OCI-LY7 (cell line): ENCODE measurements at regions not wholly inside any gene's neighbourhood (a gene's known extent, or its start where the extent isn't known, plus 50 kb on each side); places are given as distances from the start of the nearest gene placed in this dataset.

Experiments
- BruUV-seq: library from RNA; stranded (reverse); fragments of 400-500 nt; replicated peaks from 2 replicates; lab custom pipeline; 2021; lab: Mats Ljungman, UMichigan
- CTCF ChIA-PET: fragments of 300-600 bp; sonication (Branson Sonifier 250); formaldehyde crosslinking; loops from one replicate; lab custom pipeline; 2022; ENCODE audit warnings: antibody characterized with exemption; ENCODE audit not compliant: unreplicated experiment; lab: Charles Lee
- POLR2A ChIA-PET: fragments of 300-600 bp; sonication (Branson Sonifier 250); formaldehyde crosslinking; loops from one replicate; lab custom pipeline; 2022; ENCODE audit warnings: antibody characterized with exemption; lab: Charles Lee
- DNase-seq: peaks from one replicate; pipeline ENCODE4 v3.0.0-alpha.2; 2015; ENCODE audit warnings: low spot score
- H2AFZ ChIP-seq: fragments of 200-600 bp; sonication (generic), shearing (Covaris generic); 2 replicates; pipeline ENCODE4 v1.6.1; 2014; ENCODE audit warnings: mild to moderate bottlenecking, antibody characterized with exemption, low read length, moderate library complexity
- H3K27ac ChIP-seq: fragments of 200-600 bp; sonication (generic); 2 replicates; pipeline ENCODE4 v1.5.1; 2014; ENCODE audit warnings: mixed run types, low read depth, mild to moderate bottlenecking, moderate library complexity, low read length, inconsistent platforms; ENCODE audit not compliant: poor library complexity, severe bottlenecking
- H3K36me3 ChIP-seq: fragments of 200-600 bp; sonication (generic); 2 replicates; pipeline ENCODE4 v1.6.1; 2014; ENCODE audit warnings: mild to moderate bottlenecking, antibody characterized with exemption, low read length, moderate library complexity, mixed read lengths; ENCODE audit not compliant: insufficient read depth
- H3K4me1 ChIP-seq: fragments of 200-600 bp; sonication (generic); 2 replicates; pipeline ENCODE4 v1.5.1; 2014; ENCODE audit warnings: mild to moderate bottlenecking, low read length; ENCODE audit not compliant: insufficient read depth, poor library complexity, severe bottlenecking
- H3K4me2 ChIP-seq: fragments of 200-600 bp; sonication (generic); 2 replicates; pipeline ENCODE4 v1.6.1; 2014; ENCODE audit warnings: mild to moderate bottlenecking, low read length
- H3K4me3 ChIP-seq: fragments of 200-600 bp; sonication (generic); 2 replicates; pipeline ENCODE4 v1.5.1; 2014; ENCODE audit warnings: mild to moderate bottlenecking, low read depth, low read length; ENCODE audit not compliant: poor library complexity, severe bottlenecking
- H3K79me2 ChIP-seq: fragments of 200-600 bp; sonication (generic); 2 replicates; pipeline ENCODE4 v1.6.1; 2016; ENCODE audit warnings: low read depth, mild to moderate bottlenecking, low read length, moderate library complexity, mixed read lengths; ENCODE audit not compliant: insufficient read depth
- H3K9me2 ChIP-seq: fragments of 200-600 bp; sonication (generic); 2 replicates; pipeline ENCODE4 v1.6.1; 2016; ENCODE audit warnings: mild to moderate bottlenecking, low read length, mixed read lengths; ENCODE audit not compliant: insufficient read depth
- H3K9me3 ChIP-seq: fragments of 200-600 bp; sonication (generic); 2 replicates; pipeline ENCODE4 v1.6.1; 2014; ENCODE audit warnings: mild to moderate bottlenecking, mixed run types, low read length, mixed read lengths
- H4K20me1 ChIP-seq: fragments of 200-600 bp; sonication (generic); 2 replicates; pipeline ENCODE4 v1.6.1; 2014; ENCODE audit warnings: mild to moderate bottlenecking, antibody characterized with exemption, low read length, moderate library complexity, mixed read lengths; ENCODE audit not compliant: insufficient read depth
- CTCF ChIP-seq: fragments of 200-600 bp; sonication (generic); conservative IDR thresholded peaks from 2 replicates; pipeline ENCODE4 v1.5.1; 2014; ENCODE audit warnings: mild to moderate bottlenecking, antibody characterized with exemption, low read length, moderate library complexity, mixed read lengths
- EZH2phosphoT487 ChIP-seq: fragments of 200-600 bp; sonication (generic); IDR thresholded peaks from 2 replicates; pipeline ENCODE4 v1.6.1; 2018; ENCODE audit warnings: low read depth, borderline replicate concordance, mild to moderate bottlenecking, mixed run types, antibody characterized with exemption, low read length, moderate library complexity, mixed read lengths
- intact Hi-C: fragments of 100-400 bp; cut with micrococcal nuclease; formaldehyde crosslinking; loops from one replicate; pipeline ENCODE4 v1.10.0; 2022; ENCODE audit not compliant: unreplicated experiment

GRCh38 chr17:55652825-55653224, 69.8 kb downstream of the TMEM100 start:
- intact Hi-C loops, result no loop called here
- no peak for DNase-seq
- POLR2A ChIA-PET, result no interaction called here
- Histone ChIP-seq H3K36me3 (no peaks in the 10 kb centered on the region), H3K4me3 (no peak overlapping the region), H4K20me1 (no peaks in the 10 kb centered on the region), H3K9me2 (no peaks in the 10 kb centered on the region), H3K79me2 (no peaks in the 10 kb centered on the region), H3K4me2 (no peak overlapping the region), H3K27ac (no peak overlapping the region), H3K4me1 (no peaks in the 10 kb centered on the region), H2AFZ (no peak overlapping the region), H3K9me3 (no peaks in the 10 kb centered on the region)
- CTCF ChIA-PET, result no interaction called here
- TF ChIP-seq CTCF (peak; percentile 30; the same call in 1 of the 2 replicates), EZH2phosphoT487 (no peak)
- no TSS peak for BruUV-seq

GRCh38 chr17:55652114-55652823, 70.4 kb downstream of the TMEM100 start:
- ChIA-PET CTCF (no interaction called here), POLR2A (no interaction called here)
- Histone ChIP-seq H3K36me3 (no peaks in the 10 kb centered on the region), H3K9me2 (no peaks in the 10 kb centered on the region), H4K20me1 (no peaks in the 10 kb centered on the region), H3K79me2 (no peaks in the 10 kb centered on the region), H3K4me1 (no peaks in the 10 kb centered on the region), H2AFZ (no peak overlapping the region), H3K4me3 (no peak overlapping the region), H3K9me3 (no peaks in the 10 kb centered on the region), H3K4me2 (no peak overlapping the region), H3K27ac (no peak overlapping the region)
- no TSS peak for BruUV-seq
- TF ChIP-seq EZH2phosphoT487 (no peak), CTCF (no peak)
- intact Hi-C loops, result no loop called here
- DNase-seq, result no peak

- intact Hi-C loops, result no loop called here
- no peak for TF ChIP-seq EZH2phosphoT487
- TF ChIP-seq CTCF, result no peak
- CTCF ChIA-PET, result no interaction called here
Observed at GRCh38 chr17:55649957-55650597, 72.6 kb downstream of the TMEM100 start.

More at GRCh38 chr17:55649957-55650597, 72.6 kb downstream of the TMEM100 start:
- POLR2A ChIA-PET, result interaction anchor here (0.6 kb wide), 1 partner anchor 413 kb away, joined by 3 read pairs; no protein-coding TSS in a partner anchor
- Histone ChIP-seq H3K9me2 (no peaks in the 10 kb centered on the region), H3K27ac (no peak overlapping the region), H3K79me2 (no peaks in the 10 kb centered on the region), H3K4me2 (no peak overlapping the region), H4K20me1 (no peaks in the 10 kb centered on the region), H2AFZ (no peak overlapping the region), H3K4me3 (no peak overlapping the region), H3K9me3 (no peaks in the 10 kb centered on the region), H3K36me3 (no peaks in the 10 kb centered on the region), H3K4me1 (no peaks in the 10 kb centered on the region)
- no peak for DNase-seq
- no TSS peak for BruUV-seq
